NB4 (cell line): ENCODE measurements at regions not wholly inside any gene's neighbourhood (a gene's known extent, or its start where the extent isn't known, plus 50 kb on each side); places are given as distances from the start of the nearest gene placed in this dataset.

ENCODE experiments used
- DNase-seq: peaks from one replicate; pipeline ENCODE4 v3.0.0; 2010; ENCODE audit warnings: low read depth
- H3K4me3 ChIP-seq: one replicate; pipeline ENCODE4 v1.5.1; 2011; ENCODE audit warnings: mild to moderate bottlenecking, low read depth, low read length, moderate library complexity
- CTCF ChIP-seq: IDR thresholded peaks from one replicate; pipeline ENCODE4 v1.5.1; 2012; ENCODE audit warnings: low read depth, low read length
- MAX ChIP-seq: IDR thresholded peaks from 2 replicates; pipeline ENCODE4 v1.6.1; 2011; ENCODE audit warnings: low read depth, low read length
- MYC ChIP-seq: IDR thresholded peaks from 2 replicates; pipeline ENCODE4 v1.6.1; 2011; ENCODE audit warnings: low read depth, low read length
- POLR2A ChIP-seq: IDR thresholded peaks from 2 replicates; pipeline ENCODE4 v1.6.1; 2011; ENCODE audit warnings: mild to moderate bottlenecking; ENCODE audit not compliant: insufficient read length; ENCODE audit errors: extremely low read depth

GRCh38 chr14:62053188-62053587 lies 291.0 kb downstream of the SNAPC1 start:
- TF ChIP-seq MAX: no peak
- TF ChIP-seq POLR2A: no peak
- no peak for TF ChIP-seq MYC
- no peak overlapping the region for H3K4me3 ChIP-seq
- DNase-seq: no peak

- H3K4me3 ChIP-seq: no peak overlapping the region
- TF ChIP-seq MYC (no peak), CTCF (no peak), MAX (no peak), POLR2A (no peak)
- no peak for DNase-seq
Observed at GRCh38 chr14:62056789-62057188, 294.6 kb downstream of the SNAPC1 start.

- H3K4me3 ChIP-seq: no peak overlapping the region
- DNase-seq: no peak
- TF ChIP-seq CTCF: no peak
- TF ChIP-seq POLR2A: no peak
- no peak for TF ChIP-seq MYC
- TF ChIP-seq MAX: no peak
Observed at GRCh38 chr14:62062645-62063044, 300.4 kb downstream of the SNAPC1 start.

- TF ChIP-seq MAX: no peak
- TF ChIP-seq MYC: no peak
- TF ChIP-seq POLR2A: no peak
- TF ChIP-seq CTCF: no peak
- DNase-seq: no peak
- H3K4me3 ChIP-seq: no peak overlapping the region
Observed at GRCh38 chr14:62064751-62065323, 302.6 kb downstream of the SNAPC1 start.

- H3K4me3 ChIP-seq: no peak overlapping the region
- TF ChIP-seq CTCF (no peak), MAX (no peak), MYC (no peak), POLR2A (no peak)
- DNase-seq: no peak
Observed at GRCh38 chr14:62066304-62066703, 304.1 kb downstream of the SNAPC1 start.

GRCh38 chr14:62071039-62071438 lies 308.8 kb downstream of the SNAPC1 start:
- H3K4me3 ChIP-seq: no peak overlapping the region
- DNase-seq: no peak
- TF ChIP-seq MYC: no peak
- no peak for TF ChIP-seq POLR2A
- no peak for TF ChIP-seq CTCF
- no peak for TF ChIP-seq MAX
